Liver (tissue), 8 donors: ENCODE measurements at regions not wholly inside any gene's neighbourhood (a gene's known extent, or its start where the extent isn't known, plus 50 kb on each side); places are given as distances from the start of the nearest gene placed in this dataset.

Experiments used
- DNase-seq: peaks from one replicate; pipeline ENCODE4 v3.0.0-alpha.2; 2017; ENCODE audit warnings: low spot score
- H3K27ac ChIP-seq, 2 donors: one replicate each; pipeline ENCODE4 v1.7.0; 2013; ENCODE audit warnings: inconsistent platforms in 2 of 2, low read length in 2 of 2, control low read depth in 1 of 2, low read depth in 1 of 2, mild to moderate bottlenecking in 1 of 2
- H3K27me3 ChIP-seq, 4 donors: one replicate each; pipeline versions ENCODE4 v1.6.1 to v1.7.0; 2013; ENCODE audit warnings: low read length in 3 of 4, inconsistent platforms in 1 of 4, mild to moderate bottlenecking in 1 of 4, moderate library complexity in 1 of 4; ENCODE audit not compliant: control insufficient read depth in 4 of 4, insufficient read depth in 4 of 4
- H3K36me3 ChIP-seq, 4 donors: one replicate each; pipeline versions ENCODE4 v1.6.1 to v1.7.0; 2013; ENCODE audit warnings: low read length in 3 of 4, mild to moderate bottlenecking in 3 of 4, low read depth in 1 of 4, moderate library complexity in 1 of 4; ENCODE audit not compliant: control insufficient read depth in 4 of 4, insufficient read depth in 3 of 4
- H3K4me1 ChIP-seq, 4 donors: one replicate each; pipeline versions ENCODE4 v1.6.1 to v1.7.0; 2013; ENCODE audit warnings: low read length in 3 of 4, mild to moderate bottlenecking in 3 of 4, moderate library complexity in 1 of 4; ENCODE audit not compliant: control insufficient read depth in 4 of 4, insufficient read depth in 4 of 4
- H3K4me3 ChIP-seq, 3 donors: one replicate each; pipeline versions ENCODE4 v1.6.1 to v1.7.0; 2013; ENCODE audit warnings: low read length in 3 of 3, control low read depth in 1 of 3, low read depth in 1 of 3, mild to moderate bottlenecking in 1 of 3
- H3K9ac ChIP-seq, 2 donors: one replicate each; pipeline ENCODE4 v1.7.0; 2013; ENCODE audit warnings: low read length in 2 of 2, mild to moderate bottlenecking in 2 of 2, moderate library complexity in 2 of 2, control low read depth in 1 of 2, low read depth in 1 of 2
- H3K9me3 ChIP-seq, 4 donors: one replicate each; pipeline versions ENCODE4 v1.6.1 to v1.7.0; 2013; ENCODE audit warnings: low read length in 3 of 4; ENCODE audit not compliant: control insufficient read depth in 4 of 4
- CTCF ChIP-seq: fragments of 150-350 bp; IDR thresholded peaks from 2 replicates; pipeline ENCODE4 v1.5.1; 2017; ENCODE audit warnings: improper control_type of control experiment, low read depth, low read length; ENCODE audit not compliant: missing input control
- EGR1 ChIP-seq, 2 donors: IDR thresholded peaks; 2 replicates each; pipeline ENCODE4 v1.6.1; 2016 to 2018; ENCODE audit warnings: antibody characterized with exemption in 2 of 2, low read depth in 2 of 2
- FOXA1 ChIP-seq: IDR thresholded peaks from 2 replicates; pipeline ENCODE4 v1.6.1; 2016; ENCODE audit warnings: antibody characterized with exemption
- FOXA2 ChIP-seq: IDR thresholded peaks from 2 replicates; pipeline ENCODE4 v1.6.1; 2016; ENCODE audit warnings: antibody characterized with exemption
- GABPA ChIP-seq, 2 donors: IDR thresholded peaks in 1 of 2; conservative IDR thresholded peaks in 1 of 2; 2 replicates each; pipeline ENCODE4 v1.6.1; 2016; ENCODE audit warnings: antibody characterized with exemption in 2 of 2, mild to moderate bottlenecking in 1 of 2, moderate library complexity in 1 of 2
- HNF4A ChIP-seq, 2 donors: conservative IDR thresholded peaks; 2 replicates each; pipeline ENCODE4 v1.6.1; 2016; ENCODE audit warnings: antibody characterized with exemption in 2 of 2, mild to moderate bottlenecking in 2 of 2
- MAX ChIP-seq: IDR thresholded peaks from 2 replicates; pipeline ENCODE4 v1.6.1; 2016; ENCODE audit warnings: antibody characterized with exemption
- NR2F2 ChIP-seq: IDR thresholded peaks from 2 replicates; pipeline ENCODE4 v1.6.1; 2016; ENCODE audit warnings: antibody characterized with exemption
- RAD21 ChIP-seq, 2 donors: IDR thresholded peaks; 2 replicates each; pipeline ENCODE4 v1.6.1; 2016; ENCODE audit warnings: antibody characterized with exemption in 2 of 2, mild to moderate bottlenecking in 2 of 2
- REST ChIP-seq: IDR thresholded peaks from 2 replicates; pipeline ENCODE4 v1.6.1; 2016; ENCODE audit warnings: antibody characterized with exemption, mild to moderate bottlenecking
- RXRA ChIP-seq, 2 donors: IDR thresholded peaks; 2 replicates each; pipeline ENCODE4 v1.6.1; 2017 to 2018; ENCODE audit warnings: antibody characterized with exemption in 2 of 2, mild to moderate bottlenecking in 1 of 2
- SP1 ChIP-seq: IDR thresholded peaks from 2 replicates; pipeline ENCODE4 v1.6.1; 2018; ENCODE audit warnings: antibody characterized with exemption, mild to moderate bottlenecking
- TAF1 ChIP-seq: conservative IDR thresholded peaks from 2 replicates; pipeline ENCODE4 v1.6.1; 2016; ENCODE audit warnings: antibody characterized with exemption, mild to moderate bottlenecking
- ZBTB33 ChIP-seq: IDR thresholded peaks from 2 replicates; pipeline ENCODE4 v1.6.1; 2016; ENCODE audit warnings: antibody characterized with exemption
- WGBS: extraction: QIAGEN DNeasy Blood & Tissue Kit; methylation state at CpG from one replicate; pipeline ENCODE4 v1.1.7; 2013; 5-methylcytosine and 5-hydroxymethylcytosine counted together
- donor health status: healthy.
- donor health status: healthy.
- donor health status: healthy.
- donor health status: healthy.
- donor health status: healthy.

- TF ChIP-seq CTCF (no peak), REST (no peak), TAF1 (no peak), EGR1 (IDR thresholded peaks at IDR 0.05; ENCODE audit: low read depth in 2 of 2) (no peak), RAD21 (IDR thresholded peaks at IDR 0.05) (no peak), RXRA (IDR thresholded peaks at IDR 0.05) (no peak), ZBTB33 (no peak), FOXA2 (no peak), NR2F2 (no peak)
- Histone ChIP-seq H3K4me3 (no peak overlapping the region), H3K27me3 (no peaks in the 10 kb centered on the region), H3K27ac (no peak overlapping the region), H3K36me3 (no peaks in the 10 kb centered on the region), H3K9ac (no peak overlapping the region), H3K9me3 (no peaks in the 10 kb centered on the region), H3K4me1 (no peaks in the 10 kb centered on the region)
- 94% methylated on average over 1 of the region's 1 CpG for WGBS
- DNase-seq = no peak
Measured at GRCh38 chr13:44234566-44234965, 139.1 kb upstream of the SERP2 start.

GRCh38 chr13:44236370-44236769 lies 137.3 kb upstream of the SERP2 start:
- Histone ChIP-seq H3K9me3 (no peaks in the 10 kb centered on the region), H3K27me3 (no peaks in the 10 kb centered on the region), H3K36me3 (no peaks in the 10 kb centered on the region), H3K27ac (peak overlapping the region; percentile 61 to 68), H3K4me1 (peaks cover 0 to 3% (median 0%) of the 10 kb centered on the region in 4 donors), H3K4me3 (no peak overlapping the region), H3K9ac (no peak overlapping the region)
- DNase-seq = no peak
- WGBS = 96% methylated on average over 1 of the region's 1 CpG
- TF ChIP-seq RAD21 (IDR thresholded peaks at IDR 0.05) (no peak), FOXA1 (no peak), GABPA (IDR thresholded peaks at IDR 0.05 in 1 of 2, conservative IDR thresholded peaks at IDR 0.05 in 1 of 2) (no peak), RXRA (IDR thresholded peaks at IDR 0.05) (no peak), HNF4A (conservative IDR thresholded peaks at IDR 0.05) (no peak), REST (no peak), MAX (no peak), SP1 (no peak)
